HG02571 (cell line): ENCODE measurements at regions not wholly inside any gene's neighbourhood (a gene's known extent, or its start where the extent isn't known, plus 50 kb on each side); places are given as distances from the start of the nearest gene placed in this dataset.
"Not testable (repeated sequence)": the region's sequence is repeated elsewhere in the genome, so short reads cannot be mapped to it uniquely, and the experiment has no call there.

Source experiments
- ATAC-seq: cut with Tn5 transposase; IDR thresholded peaks from one replicate; pipeline ENCODE4 v1.9.1; 2021; ENCODE audit warnings: mild to moderate bottlenecking, moderate library complexity; ENCODE audit not compliant: unreplicated experiment

- not testable (repeated sequence) for ATAC-seq
Measured at GRCh38 chr2:118744682-118745181, 102.7 kb downstream of the EN1 start.

GRCh38 chr2:118738524-118739308 lies 108.7 kb downstream of the EN1 start:
- no peak for ATAC-seq

- no peak for ATAC-seq
Measured at GRCh38 chr2:118738106-118738505, 109.3 kb downstream of the EN1 start.

GRCh38 chr2:118737684-118738083 lies 109.8 kb downstream of the EN1 start:
- no peak for ATAC-seq

GRCh38 chr2:118732432-118732831 lies 115.0 kb downstream of the EN1 start:
- no peak for ATAC-seq

GRCh38 chr2:118731413-118731812 lies 116.0 kb downstream of the EN1 start:
- no peak for ATAC-seq

GRCh38 chr2:118730405-118730804 lies 117.0 kb downstream of the EN1 start:
- ATAC-seq: no peak

GRCh38 chr2:118729760-118730159 lies 117.7 kb downstream of the EN1 start:
- no peak for ATAC-seq

- ATAC-seq: no peak
Measured at GRCh38 chr2:118728984-118729383, 118.5 kb downstream of the EN1 start.

GRCh38 chr2:118726821-118727220 lies 120.6 kb downstream of the EN1 start:
- ATAC-seq: no peak

- ATAC-seq: no peak
Measured at GRCh38 chr2:118723394-118723793, 124.1 kb downstream of the EN1 start.

- no peak for ATAC-seq
Measured at GRCh38 chr2:118722976-118723375, 124.5 kb downstream of the EN1 start.

GRCh38 chr2:118721817-118722551 lies 125.5 kb downstream of the EN1 start:
- ATAC-seq: no peak

- no peak for ATAC-seq
Measured at GRCh38 chr2:118720866-118721265, 126.6 kb downstream of the EN1 start.

GRCh38 chr2:118718921-118719320 lies 128.5 kb downstream of the EN1 start:
- no peak for ATAC-seq

- no peak for ATAC-seq
Measured at GRCh38 chr2:118716102-118716501, 131.3 kb downstream of the EN1 start.

GRCh38 chr2:118714118-118714517 lies 133.3 kb downstream of the EN1 start:
- ATAC-seq: no peak

- no peak for ATAC-seq
Measured at GRCh38 chr2:118711603-118712002, 135.8 kb downstream of the EN1 start.

- no peak for ATAC-seq
Measured at GRCh38 chr2:118710481-118710880, 137.0 kb downstream of the EN1 start.

- no peak for ATAC-seq
Measured at GRCh38 chr2:118709786-118710185, 137.7 kb downstream of the EN1 start.

GRCh38 chr2:118706844-118707243 lies 140.6 kb downstream of the EN1 start:
- ATAC-seq: no peak

- ATAC-seq: no peak
Measured at GRCh38 chr2:118706371-118706770, 141.1 kb downstream of the EN1 start.
